ENCODE measurements at regions not wholly inside any gene's neighbourhood (a gene's known extent, or its start where the extent isn't known, plus 50 kb on each side); places are given as distances from the start of the nearest gene placed in this dataset.

DNA sequence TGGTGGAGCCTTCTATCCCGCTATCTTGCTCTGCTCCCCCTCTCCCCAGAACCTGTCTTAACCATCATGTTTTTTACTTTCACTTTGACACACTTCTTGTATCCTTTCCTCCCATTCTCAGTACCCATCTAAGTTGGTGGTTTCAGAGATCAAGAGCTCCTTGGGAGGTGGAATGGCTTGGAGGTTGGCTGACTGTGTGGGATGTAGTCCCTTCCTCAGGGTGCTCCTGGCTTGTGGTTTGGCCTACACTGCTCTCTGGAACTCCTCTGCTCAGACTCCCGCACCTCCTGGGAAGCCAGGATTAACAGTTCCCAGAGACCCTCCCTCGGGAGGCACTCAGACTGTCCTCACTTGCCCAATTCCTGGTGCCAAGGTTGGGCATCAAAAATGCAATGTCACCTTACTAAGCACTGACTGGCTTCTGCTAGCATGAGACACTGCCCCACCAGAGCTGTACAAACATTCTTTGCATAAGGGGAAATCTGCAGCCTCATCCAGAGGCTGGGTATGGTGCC is 93.1 kb upstream of the NAMPT start:
- TF ChIP-seq, protein P1, sequence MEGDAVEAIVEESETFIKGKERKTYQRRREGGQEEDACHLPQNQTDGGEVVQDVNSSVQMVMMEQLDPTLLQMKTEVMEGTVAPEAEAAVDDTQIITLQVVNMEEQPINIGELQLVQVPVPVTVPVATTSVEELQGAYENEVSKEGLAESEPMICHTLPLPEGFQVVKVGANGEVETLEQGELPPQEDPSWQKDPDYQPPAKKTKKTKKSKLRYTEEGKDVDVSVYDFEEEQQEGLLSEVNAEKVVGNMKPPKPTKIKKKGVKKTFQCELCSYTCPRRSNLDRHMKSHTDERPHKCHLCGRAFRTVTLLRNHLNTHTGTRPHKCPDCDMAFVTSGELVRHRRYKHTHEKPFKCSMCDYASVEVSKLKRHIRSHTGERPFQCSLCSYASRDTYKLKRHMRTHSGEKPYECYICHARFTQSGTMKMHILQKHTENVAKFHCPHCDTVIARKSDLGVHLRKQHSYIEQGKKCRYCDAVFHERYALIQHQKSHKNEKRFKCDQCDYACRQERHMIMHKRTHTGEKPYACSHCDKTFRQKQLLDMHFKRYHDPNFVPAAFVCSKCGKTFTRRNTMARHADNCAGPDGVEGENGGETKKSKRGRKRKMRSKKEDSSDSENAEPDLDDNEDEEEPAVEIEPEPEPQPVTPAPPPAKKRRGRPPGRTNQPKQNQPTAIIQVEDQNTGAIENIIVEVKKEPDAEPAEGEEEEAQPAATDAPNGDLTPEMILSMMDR (optimal IDR thresholded peaks at IDR 0.05 in 1 of 3, IDR thresholded peaks at IDR 0.05 in 1 of 3, conservative IDR thresholded peaks at IDR 0.05 in 1 of 3; ENCODE audit: extremely low read depth in 1 of 3, insufficient read depth in 2 of 3, low read length in 3 of 3): no peak
- no peak for TF ChIP-seq EZH2 (IDR thresholded peaks at IDR 0.05; ENCODE audit: low read length)
